ENCODE measurements at regions not wholly inside any gene's neighbourhood (a gene's known extent, or its start where the extent isn't known, plus 50 kb on each side); places are given as distances from the start of the nearest gene placed in this dataset.

GRCh38 chr2:181366675-181367175, 90.5 kb upstream of the ITGA4 start:
- ATAC-seq, result no peak
- TF ChIP-seq TOX (CRISPR knock-in tag; IDR thresholded peaks at IDR 0.05; ENCODE audit: borderline replicate concordance), result no peak
- TF ChIP-seq ISL1 (CRISPR knock-in tag; IDR thresholded peaks at IDR 0.05), result no peak
- TF ChIP-seq, protein P1, sequence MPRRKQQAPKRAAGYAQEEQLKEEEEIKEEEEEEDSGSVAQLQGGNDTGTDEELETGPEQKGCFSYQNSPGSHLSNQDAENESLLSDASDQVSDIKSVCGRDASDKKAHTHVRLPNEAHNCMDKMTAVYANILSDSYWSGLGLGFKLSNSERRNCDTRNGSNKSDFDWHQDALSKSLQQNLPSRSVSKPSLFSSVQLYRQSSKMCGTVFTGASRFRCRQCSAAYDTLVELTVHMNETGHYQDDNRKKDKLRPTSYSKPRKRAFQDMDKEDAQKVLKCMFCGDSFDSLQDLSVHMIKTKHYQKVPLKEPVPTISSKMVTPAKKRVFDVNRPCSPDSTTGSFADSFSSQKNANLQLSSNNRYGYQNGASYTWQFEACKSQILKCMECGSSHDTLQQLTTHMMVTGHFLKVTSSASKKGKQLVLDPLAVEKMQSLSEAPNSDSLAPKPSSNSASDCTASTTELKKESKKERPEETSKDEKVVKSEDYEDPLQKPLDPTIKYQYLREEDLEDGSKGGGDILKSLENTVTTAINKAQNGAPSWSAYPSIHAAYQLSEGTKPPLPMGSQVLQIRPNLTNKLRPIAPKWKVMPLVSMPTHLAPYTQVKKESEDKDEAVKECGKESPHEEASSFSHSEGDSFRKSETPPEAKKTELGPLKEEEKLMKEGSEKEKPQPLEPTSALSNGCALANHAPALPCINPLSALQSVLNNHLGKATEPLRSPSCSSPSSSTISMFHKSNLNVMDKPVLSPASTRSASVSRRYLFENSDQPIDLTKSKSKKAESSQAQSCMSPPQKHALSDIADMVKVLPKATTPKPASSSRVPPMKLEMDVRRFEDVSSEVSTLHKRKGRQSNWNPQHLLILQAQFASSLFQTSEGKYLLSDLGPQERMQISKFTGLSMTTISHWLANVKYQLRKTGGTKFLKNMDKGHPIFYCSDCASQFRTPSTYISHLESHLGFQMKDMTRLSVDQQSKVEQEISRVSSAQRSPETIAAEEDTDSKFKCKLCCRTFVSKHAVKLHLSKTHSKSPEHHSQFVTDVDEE (CRISPR knock-in tag; IDR thresholded peaks at IDR 0.05), result no peak
- TF ChIP-seq SNAI2 (CRISPR knock-in tag; IDR thresholded peaks at IDR 0.05), result no peak
- no peak for TF ChIP-seq GLIS3 (CRISPR knock-in tag; IDR thresholded peaks at IDR 0.05)
- no peak for TF ChIP-seq ZNF565 (CRISPR knock-in tag; conservative IDR thresholded peaks at IDR 0.05; ENCODE audit: low read depth)
- no peak for TF ChIP-seq TCF4 (CRISPR knock-in tag; IDR thresholded peaks at IDR 0.05; ENCODE audit: borderline replicate concordance)
- TF ChIP-seq ZFP3 (CRISPR knock-in tag; IDR thresholded peaks at IDR 0.05), result no peak
- TF ChIP-seq POU6F1 (CRISPR knock-in tag; IDR thresholded peaks at IDR 0.05; ENCODE audit: borderline replicate concordance, low read depth), result no peak
- no peak for TF ChIP-seq PPARA (CRISPR knock-in tag; IDR thresholded peaks at IDR 0.05; ENCODE audit: borderline replicate concordance)
- TF ChIP-seq CREB5 (CRISPR knock-in tag; IDR thresholded peaks at IDR 0.05; ENCODE audit: low read depth), result no peak
- TF ChIP-seq ZNF8 (CRISPR knock-in tag; IDR thresholded peaks at IDR 0.05), result no peak
- TF ChIP-seq BACH2 (CRISPR knock-in tag; IDR thresholded peaks at IDR 0.05; ENCODE audit: borderline replicate concordance), result no peak
- no peak for TF ChIP-seq ZFP30 (CRISPR knock-in tag; IDR thresholded peaks at IDR 0.05)
- no peak for TF ChIP-seq ZC3H10 (CRISPR knock-in tag; IDR thresholded peaks at IDR 0.05)

- no peak for ATAC-seq
- TF ChIP-seq SNAI2 (CRISPR knock-in tag; IDR thresholded peaks at IDR 0.05), result no peak
- TF ChIP-seq POU6F1 (CRISPR knock-in tag; IDR thresholded peaks at IDR 0.05; ENCODE audit: borderline replicate concordance, low read depth), result no peak
- TF ChIP-seq OSR1 (CRISPR knock-in tag; IDR thresholded peaks at IDR 0.05), result no peak
- no peak for TF ChIP-seq ZFP3 (CRISPR knock-in tag; IDR thresholded peaks at IDR 0.05)
- TF ChIP-seq GLIS3 (CRISPR knock-in tag; IDR thresholded peaks at IDR 0.05), result no peak
- no peak for TF ChIP-seq ARNTL (CRISPR knock-in tag; IDR thresholded peaks at IDR 0.05; ENCODE audit: borderline replicate concordance, low read depth)
- TF ChIP-seq ISL1 (CRISPR knock-in tag; IDR thresholded peaks at IDR 0.05), result no peak
- no peak for TF ChIP-seq ZFP30 (CRISPR knock-in tag; IDR thresholded peaks at IDR 0.05)
- no peak for TF ChIP-seq ZNF8 (CRISPR knock-in tag; IDR thresholded peaks at IDR 0.05)
- TF ChIP-seq, protein P2, sequence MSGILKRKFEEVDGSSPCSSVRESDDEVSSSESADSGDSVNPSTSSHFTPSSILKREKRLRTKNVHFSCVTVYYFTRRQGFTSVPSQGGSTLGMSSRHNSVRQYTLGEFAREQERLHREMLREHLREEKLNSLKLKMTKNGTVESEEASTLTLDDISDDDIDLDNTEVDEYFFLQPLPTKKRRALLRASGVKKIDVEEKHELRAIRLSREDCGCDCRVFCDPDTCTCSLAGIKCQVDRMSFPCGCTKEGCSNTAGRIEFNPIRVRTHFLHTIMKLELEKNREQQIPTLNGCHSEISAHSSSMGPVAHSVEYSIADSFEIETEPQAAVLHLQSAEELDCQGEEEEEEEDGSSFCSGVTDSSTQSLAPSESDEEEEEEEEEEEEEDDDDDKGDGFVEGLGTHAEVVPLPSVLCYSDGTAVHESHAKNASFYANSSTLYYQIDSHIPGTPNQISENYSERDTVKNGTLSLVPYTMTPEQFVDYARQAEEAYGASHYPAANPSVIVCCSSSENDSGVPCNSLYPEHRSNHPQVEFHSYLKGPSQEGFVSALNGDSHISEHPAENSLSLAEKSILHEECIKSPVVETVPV (CRISPR knock-in tag; IDR thresholded peaks at IDR 0.05), result no peak
- TF ChIP-seq ZNF565 (CRISPR knock-in tag; conservative IDR thresholded peaks at IDR 0.05; ENCODE audit: low read depth), result no peak
- TF ChIP-seq PPARA (CRISPR knock-in tag; IDR thresholded peaks at IDR 0.05; ENCODE audit: borderline replicate concordance), result no peak
Observed at GRCh38 chr2:181367411-181367810, 89.8 kb upstream of the ITGA4 start.

GRCh38 chr2:181367906-181368435, 89.2 kb upstream of the ITGA4 start:
- no peak for ATAC-seq
- TF ChIP-seq, protein P2 (CRISPR knock-in tag; IDR thresholded peaks at IDR 0.05), result no peak
- no peak for TF ChIP-seq POU6F1 (CRISPR knock-in tag; IDR thresholded peaks at IDR 0.05; ENCODE audit: borderline replicate concordance, low read depth)
- TF ChIP-seq TCF4 (CRISPR knock-in tag; IDR thresholded peaks at IDR 0.05; ENCODE audit: borderline replicate concordance), result no peak
- TF ChIP-seq, protein P1 (CRISPR knock-in tag; IDR thresholded peaks at IDR 0.05), result no peak
- no peak for TF ChIP-seq ISL1 (CRISPR knock-in tag; IDR thresholded peaks at IDR 0.05)
- no peak for TF ChIP-seq RARB (CRISPR knock-in tag; IDR thresholded peaks at IDR 0.05)
- TF ChIP-seq ZNF8 (CRISPR knock-in tag; IDR thresholded peaks at IDR 0.05), result no peak
- TF ChIP-seq ZFP3 (CRISPR knock-in tag; IDR thresholded peaks at IDR 0.05), result no peak
- TF ChIP-seq TOX (CRISPR knock-in tag; IDR thresholded peaks at IDR 0.05; ENCODE audit: borderline replicate concordance), result no peak
- no peak for TF ChIP-seq ZNF565 (CRISPR knock-in tag; conservative IDR thresholded peaks at IDR 0.05; ENCODE audit: low read depth)

Data from SK-N-SH treated with all-trans-retinoic acid at 6 μM for 48 hours (cell line).